Panc1 (cell line): ENCODE measurements at regions not wholly inside any gene's neighbourhood (a gene's known extent, or its start where the extent isn't known, plus 50 kb on each side); places are given as distances from the start of the nearest gene placed in this dataset.

ENCODE experiments used
- ATAC-seq: fragments of 200-7000 bp; cut with Tn5 transposase; 2 replicates; pipeline ENCODE4 v1.9.1; 2020; ENCODE audit warnings: mild to moderate bottlenecking, moderate library complexity
- BruUV-seq: library from RNA; stranded (reverse); fragments of 400-500 nt; replicated peaks from 2 replicates; lab custom pipeline; 2021; lab: Mats Ljungman, UMichigan
- CTCF ChIA-PET: fragments of 300-600 bp; sonication (Branson Sonifier 250); formaldehyde crosslinking; loops from one replicate; lab custom pipeline; 2022; ENCODE audit warnings: antibody characterized with exemption; lab: Charles Lee
- POLR2A ChIA-PET: fragments of 300-600 bp; sonication (Branson Sonifier 250); formaldehyde crosslinking; loops from one replicate; lab custom pipeline; 2022; ENCODE audit warnings: antibody characterized with exemption; lab: Charles Lee
- DNase-seq: peaks from one replicate; pipeline ENCODE4 v3.0.0-alpha.2; 2010; ENCODE audit warnings: low read depth, low spot score
- H3K27ac ChIP-seq: 2 replicates; pipeline ENCODE4 v1.5.1; 2011; ENCODE audit warnings: mild to moderate bottlenecking, low read length, inconsistent platforms
- H3K27me3 ChIP-seq: fragments of 200-500 bp; sonication (Bioruptor generic); 2 replicates; pipeline ENCODE4 v1.6.0; 2014; ENCODE audit warnings: low read length, inconsistent platforms; ENCODE audit not compliant: control insufficient read depth, insufficient read depth
- H3K36me3 ChIP-seq: fragments of 200-500 bp; sonication (Bioruptor generic); 2 replicates; pipeline ENCODE4 v1.5.1; 2014; ENCODE audit warnings: inconsistent platforms, mild to moderate bottlenecking, low read length, moderate library complexity; ENCODE audit not compliant: control insufficient read depth, insufficient read depth
- H3K4me1 ChIP-seq: 2 replicates; pipeline ENCODE4 v1.5.1; 2011; ENCODE audit warnings: inconsistent platforms, mild to moderate bottlenecking, low read length, moderate library complexity; ENCODE audit not compliant: control insufficient read depth, insufficient read depth
- H3K4me3 ChIP-seq, 2 experiments: 2 replicates each; pipeline ENCODE4 v1.5.1; 2011 to 2012; ENCODE audit warnings: low read depth in 2 of 2, low read length in 2 of 2, mild to moderate bottlenecking in 2 of 2, inconsistent platforms in 1 of 2, moderate library complexity in 1 of 2
- H3K9me3 ChIP-seq: fragments of 200-500 bp; sonication (Bioruptor generic); 2 replicates; pipeline ENCODE4 v1.5.1; 2014; ENCODE audit warnings: low read depth, mild to moderate bottlenecking, inconsistent platforms, low read length, moderate library complexity; ENCODE audit not compliant: control insufficient read depth, insufficient read depth
- CTCF ChIP-seq: fragments of 450-650 bp; IDR thresholded peaks from 2 replicates; pipeline ENCODE4 v1.5.1; 2017; ENCODE audit warnings: mild to moderate bottlenecking
- POLR2AphosphoS5 ChIP-seq: IDR thresholded peaks from 2 replicates; pipeline ENCODE4 v1.6.1; 2012; ENCODE audit warnings: mild to moderate bottlenecking, low read depth, low read length, moderate library complexity
- REST ChIP-seq, 2 experiments: IDR thresholded peaks; 2 replicates each; pipeline ENCODE4 v1.6.1; 2011 to 2012; ENCODE audit warnings: low read depth in 2 of 2, control low read depth in 1 of 2, low read length in 1 of 2, mild to moderate bottlenecking in 1 of 2, moderate library complexity in 1 of 2; ENCODE audit not compliant: insufficient read depth in 1 of 2
- SIN3A ChIP-seq: IDR thresholded peaks from 2 replicates; pipeline ENCODE4 v1.6.1; 2012; ENCODE audit warnings: low read depth, mild to moderate bottlenecking, low read length, moderate library complexity, borderline replicate concordance; ENCODE audit not compliant: insufficient read depth
- TCF7L2 ChIP-seq: IDR thresholded peaks from 2 replicates; pipeline ENCODE4 v1.6.1; 2011; ENCODE audit warnings: mild to moderate bottlenecking, low read depth, low read length, inconsistent platforms
- in situ Hi-C: cut with HindIII; loops from 2 replicates; pipeline ENCODE4 v1.10.0; 2016; ENCODE audit warnings: low sequenced_read_pairs, low pct_unique_long_range_greater_than_20kb
- intact Hi-C: fragments of 100-400 bp; cut with micrococcal nuclease; formaldehyde crosslinking; loops from one replicate; pipeline ENCODE4 v1.10.0; 2022; ENCODE audit not compliant: unreplicated experiment

GRCh38 chr22:42214633-42215415 lies 55.6 kb downstream of the TCF20 start:
- CTCF ChIA-PET = no interaction called here
- no peak for ATAC-seq

GRCh38 chr22:42208362-42208761 lies 62.1 kb downstream of the TCF20 start:
- no peak overlapping the region for H3K4me3 ChIP-seq
- no peaks in the 10 kb centered on the region for H3K4me1 ChIP-seq
- ChIA-PET POLR2A (interaction anchor here (0.6 kb wide), 1 partner anchor 30 kb away, joined by 10 read pairs; no protein-coding TSS in a partner anchor), CTCF (no interaction called here)
- in situ Hi-C loops (no loop called here), intact Hi-C loops (no loop called here)
- TF ChIP-seq TCF7L2 (no peak), SIN3A (no peak), CTCF (no peak), REST (IDR thresholded peaks at IDR 0.05; ENCODE audit: insufficient read depth in 1 of 2, low read depth in 2 of 2, low read length in 1 of 2) (no peak), POLR2AphosphoS5 (no peak)
- no peaks in the 10 kb centered on the region for H3K9me3 ChIP-seq
- H3K27me3 ChIP-seq = no peaks in the 10 kb centered on the region
- BruUV-seq = no TSS peak
- no peaks in the 10 kb centered on the region for H3K36me3 ChIP-seq
- H3K27ac ChIP-seq = no peak overlapping the region
- ATAC-seq = no peak
- no peak for DNase-seq

More at GRCh38 chr22:42214633-42215415, 55.6 kb downstream of the TCF20 start:
- peaks cover 3% of the 10 kb centered on the region; the same call in 1 of the 2 replicates for H3K4me1 ChIP-seq
- intact Hi-C loops (no loop called here), in situ Hi-C loops (no loop called here)
- H3K4me3 ChIP-seq = no peak overlapping the region
- H3K9me3 ChIP-seq = no peaks in the 10 kb centered on the region
- no TSS peak for BruUV-seq
- TF ChIP-seq TCF7L2 (no peak), REST (IDR thresholded peaks at IDR 0.05; ENCODE audit: insufficient read depth in 1 of 2, low read depth in 2 of 2, low read length in 1 of 2) (no peak), SIN3A (no peak), CTCF (no peak), POLR2AphosphoS5 (no peak)
- H3K36me3 ChIP-seq = 0 out of 2 replicates have a peak, but pooled peaks cover 5% of the 10 kb centered on the region
- H3K27ac ChIP-seq = no peak overlapping the region
- H3K27me3 ChIP-seq = no peaks in the 10 kb centered on the region
- POLR2A ChIA-PET = no interaction called here
- DNase-seq = no peak
